ENCODE measurements at regions not wholly inside any gene's neighbourhood (a gene's known extent, or its start where the extent isn't known, plus 50 kb on each side); places are given as distances from the start of the nearest gene placed in this dataset.

- no peak for DNase-seq
These were observed 160.0 kb downstream of the CBLN1 start for GRCh38 chr16:49121636-49122035.

GRCh38 chr16:49120631-49121030, 161.0 kb downstream of the CBLN1 start:
- DNase-seq: no peak

GRCh38 chr16:49116873-49117272, 164.8 kb downstream of the CBLN1 start:
- DNase-seq: no peak

- DNase-seq: no peak
These were observed 165.7 kb downstream of the CBLN1 start for GRCh38 chr16:49115956-49116355.

- DNase-seq: no peak
These were observed 168.9 kb downstream of the CBLN1 start for GRCh38 chr16:49112754-49113153.

GRCh38 chr16:49111351-49111750, 170.3 kb downstream of the CBLN1 start:
- no peak for DNase-seq

GRCh38 chr16:49108611-49109010, 173.0 kb downstream of the CBLN1 start:
- DNase-seq: no peak

- DNase-seq: no peak
These were observed 178.3 kb downstream of the CBLN1 start for GRCh38 chr16:49103298-49103697.

GRCh38 chr16:49101997-49102396, 179.6 kb downstream of the CBLN1 start:
- no peak for DNase-seq

GRCh38 chr16:49100366-49100765, 181.3 kb downstream of the CBLN1 start:
- no peak for DNase-seq

GRCh38 chr16:49097964-49098363, 183.7 kb downstream of the CBLN1 start:
- DNase-seq: no peak

- DNase-seq: no peak
These were observed 185.3 kb downstream of the CBLN1 start for GRCh38 chr16:49096176-49096945.

GRCh38 chr16:49095539-49095938, 186.1 kb downstream of the CBLN1 start:
- no peak for DNase-seq

GRCh38 chr16:49094471-49094870, 187.2 kb downstream of the CBLN1 start:
- no peak for DNase-seq

GRCh38 chr16:49093939-49094338, 187.7 kb downstream of the CBLN1 start:
- DNase-seq: no peak

- no peak for DNase-seq
These were observed 188.9 kb downstream of the CBLN1 start for GRCh38 chr16:49092704-49093103.

GRCh38 chr16:49089533-49089932, 192.1 kb downstream of the CBLN1 start:
- DNase-seq: no peak

- no peak for DNase-seq
These were observed 192.6 kb downstream of the CBLN1 start for GRCh38 chr16:49089039-49089438.

- DNase-seq: no peak
These were observed 196.0 kb downstream of the CBLN1 start for GRCh38 chr16:49085686-49086085.

GRCh38 chr16:49084628-49085390, 196.8 kb downstream of the CBLN1 start:
- DNase-seq: no peak

GRCh38 chr16:49081554-49081953, 200.1 kb downstream of the CBLN1 start:
- no peak for DNase-seq

GRCh38 chr16:49081086-49081485, 200.6 kb downstream of the CBLN1 start:
- DNase-seq: no peak

GRCh38 chr16:49078571-49078970, 203.1 kb downstream of the CBLN1 start:
- DNase-seq: no peak

- no peak for DNase-seq
These were observed 203.5 kb downstream of the CBLN1 start for GRCh38 chr16:49078104-49078503.
